ENCODE measurements at regions not wholly inside any gene's neighbourhood (a gene's known extent, or its start where the extent isn't known, plus 50 kb on each side); places are given as distances from the start of the nearest gene placed in this dataset.
A peak's percentile ranks its signal among the peaks of the same experiment; 100 is the strongest.

GRCh38 chr1:78329475-78329874, 161.3 kb upstream of the PTGFR start:
- BruUV-seq (replicated peaks) = no TSS peak
- DNase-seq (ENCODE audit: unreplicated experiment) = no peak
- ChIA-PET POLR2A (interaction anchor here (0.6 to 1.6 kb wide), 2 partner anchors 9 to 114 kb away, joined by 3 to 4 read pairs; no protein-coding TSS in a partner anchor), CTCF (no interaction called here)
- Mint-ChIP-seq H3K36me3 (ENCODE audit: insufficient read depth, unreplicated experiment) (no peaks in the 10 kb centered on the region), H3K4me3 (ENCODE audit: unreplicated experiment) (no peak overlapping the region), H3K9me3 (ENCODE audit: unreplicated experiment) (peaks cover 6% of the 10 kb centered on the region), H3K27me3 (ENCODE audit: insufficient read depth, unreplicated experiment) (no peaks in the 10 kb centered on the region), H3K27ac (ENCODE audit: low read depth, unreplicated experiment) (no peak overlapping the region), H3K4me1 (ENCODE audit: insufficient read depth, unreplicated experiment) (no peaks in the 10 kb centered on the region)
- intact Hi-C loops (cut with micrococcal nuclease) = no loop called here
- TF ChIP-seq CTCF (IDR thresholded peaks at IDR 0.05; ENCODE audit: unreplicated experiment) = no peak

- POLR2A ChIA-PET = interaction anchor here (1.1 to 1.2 kb wide), 2 partner anchors 15 to 46 kb away, joined by 3 read pairs; no protein-coding TSS in a partner anchor
- no peak for TF ChIP-seq CTCF (IDR thresholded peaks at IDR 0.05; ENCODE audit: unreplicated experiment)
- BruUV-seq (replicated peaks) = no TSS peak
- Mint-ChIP-seq H3K27me3 (ENCODE audit: insufficient read depth, unreplicated experiment) (no peaks in the 10 kb centered on the region), H3K4me1 (ENCODE audit: insufficient read depth, unreplicated experiment) (no peaks in the 10 kb centered on the region), H3K36me3 (ENCODE audit: insufficient read depth, unreplicated experiment) (no peaks in the 10 kb centered on the region), H3K9me3 (ENCODE audit: unreplicated experiment) (peaks cover 6% of the 10 kb centered on the region), H3K4me3 (ENCODE audit: unreplicated experiment) (no peak overlapping the region), H3K27ac (ENCODE audit: low read depth, unreplicated experiment) (no peak overlapping the region)
- no peak for DNase-seq (ENCODE audit: unreplicated experiment)
- intact Hi-C loops (cut with micrococcal nuclease) = loop anchor here (5.0 kb wide), 1 partner anchor 276 kb away; no protein-coding TSS in a partner anchor
- CTCF ChIA-PET = interaction anchor here (0.7 to 1.1 kb wide), 2 partner anchors 276 to 289 kb away, joined by 3 read pairs; partner anchors contain the start of gene IFI44L
Measured at GRCh38 chr1:78331799-78332198, 159.0 kb upstream of the PTGFR start.

GRCh38 chr1:78333502-78333901, 157.3 kb upstream of the PTGFR start:
- no peaks in the 10 kb centered on the region for H3K27me3 Mint-ChIP-seq (ENCODE audit: insufficient read depth, unreplicated experiment)
- CTCF ChIA-PET = interaction anchor here (0.5 to 2.6 kb wide), 15 partner anchors 8 to 283 kb away, joined by 3 to 13 read pairs (median 4); no protein-coding TSS in a partner anchor
- H3K4me3 Mint-ChIP-seq (ENCODE audit: unreplicated experiment) = no peak overlapping the region
- POLR2A ChIA-PET = interaction anchor here (1.1 kb wide), 1 partner anchor 14 kb away, joined by 3 read pairs; no protein-coding TSS in a partner anchor
- H3K9me3 Mint-ChIP-seq (ENCODE audit: unreplicated experiment) = peaks cover 6% of the 10 kb centered on the region
- no peaks in the 10 kb centered on the region for H3K36me3 Mint-ChIP-seq (ENCODE audit: insufficient read depth, unreplicated experiment)
- BruUV-seq (replicated peaks) = no TSS peak
- DNase-seq (ENCODE audit: unreplicated experiment) = peak; percentile 45
- no peaks in the 10 kb centered on the region for H3K4me1 Mint-ChIP-seq (ENCODE audit: insufficient read depth, unreplicated experiment)
- intact Hi-C loops (cut with micrococcal nuclease) = loop anchor here (5.0 kb wide), 1 partner anchor 274 kb away; no protein-coding TSS in a partner anchor
- H3K27ac Mint-ChIP-seq (ENCODE audit: low read depth, unreplicated experiment) = no peak overlapping the region
- peak; percentile 56 for TF ChIP-seq CTCF (IDR thresholded peaks at IDR 0.05; ENCODE audit: unreplicated experiment)

- DNase-seq (ENCODE audit: unreplicated experiment) = no peak
- ChIA-PET POLR2A (interaction anchor here (1.1 kb wide), 1 partner anchor 14 kb away, joined by 3 read pairs; no protein-coding TSS in a partner anchor), CTCF (interaction anchor here (0.5 to 2.6 kb wide), 15 partner anchors 8 to 272 kb away, joined by 3 to 13 read pairs (median 4); no protein-coding TSS in a partner anchor)
- Mint-ChIP-seq H3K4me1 (ENCODE audit: insufficient read depth, unreplicated experiment) (peaks cover 4% of the 10 kb centered on the region), H3K27me3 (ENCODE audit: insufficient read depth, unreplicated experiment) (no peaks in the 10 kb centered on the region), H3K4me3 (ENCODE audit: unreplicated experiment) (no peak overlapping the region), H3K36me3 (ENCODE audit: insufficient read depth, unreplicated experiment) (no peaks in the 10 kb centered on the region), H3K9me3 (ENCODE audit: unreplicated experiment) (peaks cover 6% of the 10 kb centered on the region), H3K27ac (ENCODE audit: low read depth, unreplicated experiment) (no peak overlapping the region)
- intact Hi-C loops (cut with micrococcal nuclease) = loop anchor here (5.0 kb wide), 1 partner anchor 273 kb away; no protein-coding TSS in a partner anchor
- BruUV-seq (replicated peaks) = no TSS peak
- TF ChIP-seq CTCF (IDR thresholded peaks at IDR 0.05; ENCODE audit: unreplicated experiment) = no peak
Measured at GRCh38 chr1:78334114-78334513, 156.7 kb upstream of the PTGFR start.
